K562 (cell line): ENCODE measurements at regions not wholly inside any gene's neighbourhood (a gene's known extent, or its start where the extent isn't known, plus 50 kb on each side); places are given as distances from the start of the nearest gene placed in this dataset.

Experiments
- ATAC-seq: fragments of 200-7000 bp; cut with Tn5 transposase; 3 replicates; pipeline ENCODE4 v1.9.1; 2020; ENCODE audit warnings: moderate library complexity
- BruUV-seq: library from RNA; stranded (reverse); fragments of 400-500 nt; replicated peaks from 2 replicates; lab custom pipeline; 2021; lab: Mats Ljungman, UMichigan
- CTCF ChIA-PET: fragments of 300-600 bp; formaldehyde crosslinking; extraction: SDS; loops from one replicate; lab custom pipeline; 2021; ENCODE audit warnings: low intra/inter-chr PET ratio; lab: Yijun Ruan, JAX
- POLR2A ChIA-PET: fragments of 300-600, 350-650 bp; sonication (Branson Sonifier 250); formaldehyde crosslinking; extraction: SDS; loops from one replicate; lab custom pipeline; 2021; ENCODE audit warnings: antibody characterized with exemption, inconsistent platforms; lab: Yijun Ruan, JAX
- DNase-seq, 4 experiments: peaks; one replicate each; pipeline versions ENCODE4 v3.0.0 to v3.0.0-alpha.2; 2011 to 2018; ENCODE audit warnings: low spot score in 3 of 4, mixed read lengths in 3 of 4; ENCODE audit errors: extremely low read depth in 1 of 4
- FAIRE-seq: peaks from 2 replicates; lab custom pipeline; 2011; peaks lifted over from hg19 to GRCh38; lab: Jason Lieb, UNC
- H2AFZ ChIP-seq: 2 replicates; pipeline ENCODE4 v1.6.0; 2011; ENCODE audit warnings: low read depth, low read length, control low read depth, inconsistent platforms
- H3K27ac ChIP-seq: fragments of 200-600 bp; 3 replicates; pipeline ENCODE4 v1.8.0; 2011; ENCODE audit warnings: low read depth, mild to moderate bottlenecking, control low read depth, inconsistent platforms, low read length, moderate library complexity, mixed read lengths; ENCODE audit errors: extremely low read depth
- H3K27me3 ChIP-seq, 2 experiments: fragments of 300-600 bp in 1 of 2; 2 replicates in 1 of 2; 3 replicates in 1 of 2; pipeline versions ENCODE4 v1.6.0 to v1.8.0; 2011; ENCODE audit warnings: inconsistent platforms in 2 of 2, low read length in 2 of 2, mild to moderate bottlenecking in 1 of 2, mixed read lengths in 1 of 2, moderate library complexity in 1 of 2; ENCODE audit not compliant: control insufficient read depth in 2 of 2, insufficient read depth in 2 of 2
- H3K36me3 ChIP-seq: fragments of 300-600 bp; 3 replicates; pipeline ENCODE4 v1.8.0; 2011; ENCODE audit warnings: mild to moderate bottlenecking, low read length, inconsistent platforms; ENCODE audit not compliant: control insufficient read depth, insufficient read depth
- H3K4me1 ChIP-seq, 2 experiments: fragments of 200-600 bp in 1 of 2; replicated peaks in 1 of 2; 2 replicates in 1 of 2; 3 replicates in 1 of 2; pipeline versions ENCODE4 v1.5.1 to v1.8.0; 2011; ENCODE audit warnings: inconsistent platforms in 2 of 2, low read length in 2 of 2, mild to moderate bottlenecking in 1 of 2, mixed read lengths in 1 of 2, moderate library complexity in 1 of 2; ENCODE audit not compliant: control insufficient read depth in 2 of 2, insufficient read depth in 2 of 2
- H3K4me2 ChIP-seq: 2 replicates; pipeline ENCODE4 v1.6.1; 2011; ENCODE audit warnings: low read length, control low read depth, inconsistent platforms, mixed read lengths; ENCODE audit not compliant: insufficient read depth
- H3K4me3 ChIP-seq: fragments of 200-600 bp; sonication (generic), shearing (Covaris generic); 2 replicates; pipeline ENCODE4 v1.5.1; 2016; ENCODE audit warnings: control low read depth, inconsistent platforms
- H3K79me2 ChIP-seq: fragments of 200-600 bp; 3 replicates; pipeline ENCODE4 v1.8.0; 2011; ENCODE audit warnings: low read length, inconsistent platforms; ENCODE audit not compliant: control insufficient read depth, insufficient read depth
- H3K9ac ChIP-seq, 2 experiments: 2 replicates each; pipeline versions ENCODE4 v1.6.0 to v1.6.1; 2011; ENCODE audit warnings: low read depth in 2 of 2, low read length in 2 of 2, control low read depth in 1 of 2, inconsistent platforms in 1 of 2, mild to moderate bottlenecking in 1 of 2, mixed read lengths in 1 of 2; ENCODE audit not compliant: insufficient read depth in 1 of 2
- H3K9me1 ChIP-seq: one replicate; pipeline ENCODE4 v1.6.0; 2011; ENCODE audit warnings: inconsistent platforms, mild to moderate bottlenecking, low read length, moderate library complexity; ENCODE audit not compliant: control insufficient read depth, insufficient read depth
- H3K9me3 ChIP-seq: replicated peaks from 2 replicates; pipeline ENCODE4 v1.5.1; 2011; ENCODE audit warnings: low read depth, low read length, inconsistent platforms; ENCODE audit not compliant: control insufficient read depth, insufficient read depth
- H4K20me1 ChIP-seq: replicated peaks from 2 replicates; pipeline ENCODE4 v1.6.1; 2011; ENCODE audit warnings: low read length, inconsistent platforms, mixed read lengths; ENCODE audit not compliant: control insufficient read depth, insufficient read depth
- C11orf30 ChIP-seq: fragments of 450-650 bp; IDR thresholded peaks from 2 replicates; pipeline ENCODE4 v1.6.1; 2016; ENCODE audit warnings: low read depth, mild to moderate bottlenecking
- DPF2 ChIP-seq: fragments of 450-650 bp; IDR thresholded peaks from 2 replicates; pipeline ENCODE4 v1.6.1; 2016
- KLF1 ChIP-seq: fragments of 450-650 bp; IDR thresholded peaks from 2 replicates; pipeline ENCODE4 v1.6.1; 2016; ENCODE audit warnings: missing genetic modification characterization, missing compliant biosample characterization
- MAFF ChIP-seq: IDR thresholded peaks from 2 replicates; pipeline ENCODE4 v1.6.1; 2012; ENCODE audit warnings: low read length, improper control_type of control experiment
- MAFG ChIP-seq: fragments of 450-650 bp; conservative IDR thresholded peaks from 2 replicates; pipeline ENCODE4 v1.6.1; 2016; ENCODE audit warnings: missing genetic modification characterization, missing compliant biosample characterization
- MAFK ChIP-seq: IDR thresholded peaks from 2 replicates; pipeline ENCODE4 v1.6.1; 2011; ENCODE audit warnings: low read length, improper control_type of control experiment
- PRPF4 ChIP-seq: fragments of 200-400 bp; formaldehyde crosslinking; IDR thresholded peaks from one replicate; pipeline ENCODE4 v1.6.1; 2017; ENCODE audit warnings: low read length, low read depth, mild to moderate bottlenecking; ENCODE audit not compliant: insufficient read depth, poor library complexity, severe bottlenecking
- ZBTB7A ChIP-seq: IDR thresholded peaks from 2 replicates; pipeline ENCODE4 v1.6.1; 2011; ENCODE audit warnings: low read depth, mild to moderate bottlenecking, low read length, moderate library complexity, borderline replicate concordance; ENCODE audit not compliant: control insufficient read depth
- ZNF316 ChIP-seq: fragments of 450-650 bp; IDR thresholded peaks from 2 replicates; pipeline ENCODE4 v1.6.1; 2016
- WGBS: fragments of 100-300 bp; shearing (Covaris generic); methylation state at CpG from one replicate; pipeline ENCODE4 v1.1.6; 2016; ENCODE audit warnings: low coverage, mixed read lengths; ENCODE audit not compliant: insufficient coverage; ENCODE audit errors: missing lambda C conversion rate; 5-methylcytosine and 5-hydroxymethylcytosine counted together
- in situ Hi-C: fragments of 300-500 bp; cut with MboI; formaldehyde crosslinking; loops from 4 replicates; pipeline ENCODE4 v1.15.0; 2018; ENCODE audit warnings: inconsistent platforms, mixed read lengths
- intact Hi-C: fragments of 100-400 bp; cut with micrococcal nuclease; formaldehyde crosslinking; loops from 2 replicates; pipeline ENCODE4 v1.14.2; 2022

GRCh38 chr5:128662997-128663396 is 125.0 kb upstream of the FBN2 start:
- Histone ChIP-seq H3K4me3 (no peak overlapping the region), H3K9me3 (no peaks in the 10 kb centered on the region), H3K27me3 (no peaks in the 10 kb centered on the region), H3K79me2 (no peaks in the 10 kb centered on the region), H4K20me1 (no peaks in the 10 kb centered on the region), H3K36me3 (no peaks in the 10 kb centered on the region), H3K9me1 (no peaks in the 10 kb centered on the region), H3K27ac (no peak overlapping the region), H3K4me1 (no peaks in the 10 kb centered on the region), H2AFZ (no peak overlapping the region), H3K9ac (no peak overlapping the region), H3K4me2 (no peak overlapping the region)
- ATAC-seq (no peak), FAIRE-seq (no peak), DNase-seq (no peak)
- POLR2A ChIA-PET = no interaction called here
- BruUV-seq = no TSS peak
- intact Hi-C loops = no loop called here
- no peak for TF ChIP-seq PRPF4
- TF ChIP-seq KLF1 (tag) = no peak
- TF ChIP-seq ZBTB7A = no peak
- TF ChIP-seq MAFF = peak; percentile 47; the same call in 1 of the 2 replicates
- peak; percentile 62; the same call in 1 of the 2 replicates for TF ChIP-seq MAFK
- TF ChIP-seq ZNF316 = peak; percentile 83
- TF ChIP-seq MAFG = peak; percentile 62
- TF ChIP-seq DPF2 = no peak
- peak; percentile 50; the same call in 1 of the 2 replicates for TF ChIP-seq C11orf30
- CTCF ChIA-PET = no interaction called here
- WGBS = 0% methylated on average over 2 of the region's 2 CpGs
- in situ Hi-C loops = no loop called here
